DMS53 treated with DMSO at 0.1 percent for 48 hours (cell line): ENCODE measurements at regions not wholly inside any gene's neighbourhood (a gene's known extent, or its start where the extent isn't known, plus 50 kb on each side); places are given as distances from the start of the nearest gene placed in this dataset.

Experiments used
- DNase-seq: peaks from one replicate; lab custom pipeline; 2025; ENCODE audit not compliant: unreplicated experiment; lab: John Stamatoyannopoulos, UW

DNA sequence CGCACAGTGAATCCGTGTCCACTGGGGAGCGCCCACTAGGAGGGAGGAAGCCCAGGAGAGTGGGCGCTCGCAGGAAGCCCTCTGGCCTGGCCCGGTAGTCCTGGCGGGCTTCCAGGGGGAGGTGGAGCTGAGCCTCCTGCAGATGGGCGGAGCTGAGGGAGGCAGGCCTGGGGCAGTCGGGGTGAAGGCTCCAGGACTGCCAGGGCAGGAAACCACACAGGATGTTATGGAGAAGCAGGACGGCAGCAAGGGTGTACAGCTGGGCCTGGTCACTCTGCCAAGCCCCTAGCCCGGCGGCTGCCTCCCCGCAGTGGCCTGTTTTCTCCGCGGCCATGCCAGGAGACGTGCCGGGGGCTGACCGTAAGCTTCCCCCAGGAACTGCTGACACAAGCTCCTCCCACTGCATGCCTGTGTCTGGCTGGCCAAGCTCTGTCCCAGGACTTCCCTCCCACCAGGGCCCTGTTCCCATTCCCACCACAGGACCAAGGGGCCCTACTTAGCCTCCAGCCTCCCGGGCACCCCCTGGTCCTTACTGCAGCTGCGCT, 143.4 kb upstream of the C14orf180 start:
- DNase-seq, result no peak

DNA sequence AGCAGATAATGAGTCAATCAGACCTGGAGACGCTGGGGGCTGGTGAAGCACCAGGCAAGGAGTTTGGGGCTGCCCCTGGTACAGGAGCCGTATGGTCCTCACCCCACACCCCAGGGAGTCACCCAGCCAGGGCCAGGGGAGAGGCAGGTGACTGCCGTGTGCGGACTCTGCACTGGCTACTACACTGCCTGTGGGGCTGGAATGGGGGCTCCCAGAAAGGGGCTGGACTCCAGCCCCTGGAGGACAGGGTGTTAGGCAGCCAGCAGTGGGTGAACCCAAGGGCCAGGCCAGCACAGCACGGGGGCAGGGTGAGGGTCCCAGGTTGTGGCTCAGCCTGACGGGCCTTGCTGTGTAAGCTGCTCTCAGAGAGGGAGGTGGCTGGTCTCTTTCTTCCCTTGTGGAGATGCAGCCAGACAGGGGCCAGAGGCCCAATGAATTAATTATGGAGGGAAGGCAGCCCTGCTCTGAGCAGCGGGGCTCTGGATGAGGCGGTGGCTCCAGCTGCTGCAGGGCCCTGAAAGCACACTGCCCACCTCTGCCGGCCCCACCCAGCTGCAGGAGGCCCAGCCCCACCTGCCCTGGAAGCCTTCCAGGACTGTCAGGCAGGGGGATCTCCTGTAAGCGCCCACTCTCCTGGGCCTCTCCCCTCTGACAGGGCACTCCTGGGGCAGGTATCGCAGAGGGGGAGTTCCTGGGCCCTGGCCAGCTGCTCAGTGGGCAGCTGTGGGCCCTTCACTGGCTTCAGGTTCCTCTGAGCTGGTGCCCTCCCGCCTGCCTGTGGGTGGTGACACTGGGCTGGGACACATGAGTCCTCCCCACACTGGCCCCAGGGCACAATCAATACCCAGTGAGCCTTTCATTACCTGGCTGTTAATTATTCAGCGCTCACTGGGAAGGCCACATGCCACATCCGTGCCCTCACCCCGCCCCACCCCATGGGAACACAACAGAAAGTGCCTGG, 142.5 kb upstream of the C14orf180 start:
- DNase-seq, result no peak

DNA sequence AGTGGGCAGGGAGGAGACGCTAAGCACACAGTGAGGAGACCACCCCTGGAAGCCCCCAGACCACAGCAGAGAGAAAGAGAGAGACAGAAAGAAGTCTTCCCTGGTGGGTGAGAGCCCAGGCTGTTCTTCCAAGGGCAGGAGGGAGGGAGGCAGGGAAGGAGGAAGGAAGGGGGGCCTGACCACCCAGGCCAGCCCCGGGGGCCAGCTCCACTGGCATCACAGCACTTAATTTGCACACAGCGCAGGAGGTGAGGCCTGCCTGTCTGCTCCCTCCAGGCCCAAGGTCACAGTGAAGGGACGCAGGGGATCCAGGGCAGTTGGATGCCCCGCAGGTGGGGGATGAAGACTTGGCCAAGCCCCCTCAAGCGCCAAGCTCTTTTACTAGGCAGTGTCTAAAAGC, 141.9 kb upstream of the C14orf180 start:
- DNase-seq, result no peak

DNA sequence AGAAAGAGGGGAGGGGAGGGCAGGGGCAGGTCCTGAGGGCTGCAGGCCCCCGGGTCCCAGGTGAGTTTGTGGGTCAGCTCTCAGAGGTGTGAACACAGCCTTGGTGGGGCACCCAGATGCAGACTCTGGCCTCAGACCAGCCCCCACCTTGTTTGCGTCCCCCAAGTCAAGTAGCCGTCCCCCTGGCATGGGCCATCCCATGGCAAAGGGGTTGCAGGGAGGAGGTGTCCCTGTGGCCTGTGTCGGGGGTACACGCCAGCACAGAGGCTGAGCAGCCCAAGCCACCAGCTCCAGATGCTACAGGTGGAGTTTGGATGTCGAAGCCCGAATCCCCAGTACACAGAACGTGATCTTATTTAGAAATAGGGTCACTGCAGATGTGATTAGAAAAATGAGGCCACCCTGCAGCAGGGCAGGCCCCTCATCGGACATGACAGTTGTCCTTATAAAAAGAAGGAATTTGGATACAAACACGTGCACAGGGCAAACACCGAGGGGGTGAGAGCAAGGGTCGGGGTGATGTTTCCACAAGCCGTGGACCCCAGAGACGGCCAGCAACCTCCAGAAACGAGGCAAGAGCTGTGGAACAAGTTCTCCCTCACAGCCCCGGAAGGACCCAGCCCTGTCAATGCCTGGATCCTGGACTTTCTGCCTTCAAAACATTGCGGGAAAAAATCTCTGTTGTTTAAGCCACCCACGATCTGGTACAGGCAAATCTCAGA, 141.2 kb upstream of the C14orf180 start:
- DNase-seq, result no peak

DNA sequence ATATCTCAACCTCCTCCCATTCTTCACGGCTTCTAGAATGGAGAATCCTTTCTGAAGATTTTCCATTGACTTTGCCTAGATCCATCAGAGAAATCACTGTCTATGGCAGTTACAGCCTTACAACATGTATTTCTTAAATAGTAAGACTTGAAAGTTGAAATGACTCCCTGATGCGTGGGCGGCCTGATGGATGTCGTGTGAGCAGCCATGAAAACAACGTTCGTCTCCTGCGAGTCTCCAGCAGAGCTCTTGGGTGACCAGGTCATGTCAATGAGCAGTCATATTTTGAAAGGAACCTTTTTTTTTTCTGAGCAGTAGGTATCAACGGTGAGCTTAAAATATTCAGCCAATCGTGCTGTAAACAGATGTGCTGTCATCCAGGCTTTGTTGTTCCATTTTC, 139.9 kb upstream of the C14orf180 start:
- no peak for DNase-seq

DNA sequence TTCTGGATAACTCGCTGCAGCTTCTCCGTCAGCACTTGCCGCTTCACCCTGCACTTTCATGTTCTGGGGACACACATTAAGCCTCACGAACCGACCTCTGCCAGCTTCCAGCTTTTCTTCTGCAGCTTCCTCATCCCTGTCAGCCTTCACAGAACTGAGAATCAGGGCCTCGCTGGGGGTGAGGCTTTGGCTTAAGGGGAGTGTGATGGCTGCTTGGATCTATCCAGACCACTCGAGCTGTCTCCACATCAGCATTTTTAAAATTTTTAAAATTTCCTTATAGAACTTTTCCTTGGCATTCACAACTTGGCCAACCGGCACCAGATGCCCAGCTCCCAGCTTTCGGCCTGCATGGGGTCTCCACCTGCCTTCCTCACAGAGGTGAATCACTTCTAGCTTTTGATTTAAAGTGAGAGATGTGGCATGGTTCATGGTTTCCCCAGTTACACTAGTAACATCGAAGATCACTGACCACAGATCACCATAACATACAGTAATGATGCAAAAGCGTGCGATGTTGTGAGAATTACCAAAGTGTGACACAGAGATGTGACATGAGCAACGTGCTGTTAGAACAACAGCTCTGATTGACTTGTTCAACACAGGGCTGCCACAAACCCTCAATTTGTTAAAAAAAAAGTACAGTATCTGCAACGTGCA, 139.1 kb upstream of the C14orf180 start:
- no peak for DNase-seq

DNA sequence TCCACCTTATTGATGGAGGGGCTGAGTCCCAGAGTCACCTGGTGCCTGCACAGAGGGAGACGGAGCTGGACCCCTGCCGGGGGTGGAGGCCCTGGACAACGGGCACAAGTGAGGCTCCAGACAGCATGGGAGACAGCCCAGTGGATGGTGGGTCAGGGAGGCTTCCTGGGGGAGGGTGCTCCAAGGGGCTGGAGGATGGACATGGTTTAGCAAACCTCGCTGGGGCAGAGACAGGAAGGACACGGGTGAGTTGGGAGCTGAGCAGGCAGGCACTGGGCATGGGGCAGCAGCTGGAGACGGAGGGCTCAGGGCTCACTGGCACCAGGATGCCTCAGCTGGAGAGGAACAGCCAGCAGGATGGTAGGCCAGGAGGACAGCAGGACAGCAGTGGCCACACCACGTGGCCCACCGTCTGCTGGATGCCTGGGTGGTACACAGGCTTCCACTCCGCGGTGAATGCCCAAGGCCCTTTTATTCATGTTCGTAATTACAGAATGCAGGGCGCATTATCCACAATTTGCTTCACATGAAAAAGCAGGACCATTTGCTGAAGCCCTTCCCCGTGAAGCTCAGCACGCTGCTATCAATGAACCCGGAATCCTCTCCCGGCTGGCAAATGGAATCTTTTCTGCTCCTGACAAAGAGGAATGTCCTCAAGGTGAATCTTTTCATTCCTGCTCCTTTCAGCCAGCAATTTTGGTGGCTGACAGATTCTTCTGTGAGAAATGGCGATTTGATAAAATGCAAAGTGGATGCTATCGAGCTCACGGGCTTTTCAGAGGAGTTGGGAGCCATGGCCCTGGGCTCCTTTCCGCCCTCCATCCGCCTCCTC, 138.1 kb upstream of the C14orf180 start:
- no peak for DNase-seq

DNA sequence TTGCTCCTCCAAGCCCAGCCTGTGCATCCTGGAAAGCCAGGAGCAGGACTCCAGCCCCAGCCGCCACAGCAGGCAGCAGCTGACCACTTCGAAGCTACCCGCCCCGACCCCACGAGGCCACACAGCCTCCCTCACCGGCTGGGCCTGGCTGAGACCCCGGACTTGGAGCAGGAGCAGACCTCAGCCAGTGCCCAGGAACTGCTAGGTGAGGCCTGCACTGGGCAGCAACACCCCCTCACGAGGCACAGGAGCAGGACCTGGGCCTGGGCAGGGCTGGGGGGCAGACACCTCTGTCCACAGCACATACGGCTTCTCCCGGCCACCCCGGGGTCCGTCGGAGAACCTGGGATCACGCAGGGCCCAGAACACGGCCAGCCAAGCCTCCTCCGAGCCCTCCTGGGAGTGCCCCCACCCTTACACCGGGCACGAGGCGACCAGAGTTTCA, 137.4 kb upstream of the C14orf180 start:
- DNase-seq, result no peak

DNA sequence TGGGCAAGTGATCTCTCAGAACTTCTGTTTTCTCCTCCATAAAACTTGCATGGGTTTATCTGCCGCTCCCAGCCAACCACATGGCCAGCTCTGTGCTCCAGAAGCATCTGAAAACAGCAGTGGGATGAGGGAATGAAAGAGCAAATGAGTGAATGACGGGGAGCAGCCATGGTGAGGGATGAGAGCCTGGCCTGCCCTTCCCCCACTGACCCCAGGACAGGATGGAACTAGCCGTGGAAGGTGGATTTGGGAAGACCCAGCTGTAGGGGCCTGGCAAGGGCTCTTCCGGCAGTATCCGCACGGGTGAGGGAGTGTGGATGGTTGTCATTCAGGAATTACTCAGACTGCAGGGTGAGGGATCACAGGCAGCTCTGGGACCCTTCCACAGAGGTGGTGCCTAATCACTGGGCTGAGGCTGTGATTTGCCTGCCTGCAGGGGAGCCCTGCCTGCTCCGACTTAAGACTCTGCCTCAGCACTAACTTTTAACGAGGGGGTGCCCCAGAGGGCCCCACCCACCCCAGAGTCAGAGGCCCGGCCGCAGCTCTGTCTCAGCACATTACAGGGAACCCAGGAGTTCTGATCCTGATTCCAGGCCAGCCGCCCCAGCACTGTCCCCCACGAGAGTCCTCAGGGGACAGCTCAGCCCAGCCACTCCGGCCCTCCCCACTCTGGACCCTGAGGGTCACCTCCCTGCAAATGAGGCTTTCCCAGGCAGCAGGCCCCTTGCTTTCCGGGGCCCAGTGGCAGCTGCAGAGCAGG, 136.8 kb upstream of the C14orf180 start:
- DNase-seq, result no peak

DNA sequence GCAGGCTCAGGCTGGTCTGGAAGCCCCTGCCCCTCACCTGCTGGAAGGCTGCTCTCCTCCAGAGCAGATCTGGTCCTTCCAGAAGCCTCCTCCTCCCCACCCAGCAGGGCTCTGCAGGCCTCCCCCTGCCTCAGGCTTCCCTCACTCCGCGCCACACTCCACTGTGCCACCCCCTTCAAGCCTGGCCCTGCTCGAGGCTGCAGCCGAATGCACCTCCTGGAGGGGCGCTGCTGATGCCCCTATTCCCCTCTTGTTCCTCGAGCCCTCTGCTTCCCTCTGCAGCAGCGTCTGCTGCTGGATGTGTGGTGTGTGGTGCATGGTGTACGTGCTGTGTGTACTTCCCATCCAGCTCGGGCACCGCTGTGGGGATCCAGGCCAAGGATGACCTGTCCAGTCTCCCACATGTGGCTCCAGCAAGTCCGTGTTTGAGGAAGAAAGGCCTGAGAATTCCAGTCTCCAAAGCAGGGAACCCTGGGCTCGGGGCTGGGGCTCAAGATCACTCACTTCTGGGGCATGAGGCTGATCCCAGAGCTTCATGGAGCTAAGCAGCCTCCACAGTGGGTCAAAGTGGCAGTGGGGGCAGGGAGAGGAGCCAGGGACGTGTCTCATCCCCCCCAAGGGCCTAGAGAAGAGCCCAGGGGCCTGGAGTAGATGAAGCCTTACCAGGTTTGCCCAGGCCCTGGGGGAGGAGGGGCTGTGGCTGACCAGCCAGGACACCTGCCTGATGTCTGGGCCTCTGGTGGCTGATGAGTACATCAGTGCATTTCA, 136.0 kb upstream of the C14orf180 start:
- DNase-seq, result no peak

DNA sequence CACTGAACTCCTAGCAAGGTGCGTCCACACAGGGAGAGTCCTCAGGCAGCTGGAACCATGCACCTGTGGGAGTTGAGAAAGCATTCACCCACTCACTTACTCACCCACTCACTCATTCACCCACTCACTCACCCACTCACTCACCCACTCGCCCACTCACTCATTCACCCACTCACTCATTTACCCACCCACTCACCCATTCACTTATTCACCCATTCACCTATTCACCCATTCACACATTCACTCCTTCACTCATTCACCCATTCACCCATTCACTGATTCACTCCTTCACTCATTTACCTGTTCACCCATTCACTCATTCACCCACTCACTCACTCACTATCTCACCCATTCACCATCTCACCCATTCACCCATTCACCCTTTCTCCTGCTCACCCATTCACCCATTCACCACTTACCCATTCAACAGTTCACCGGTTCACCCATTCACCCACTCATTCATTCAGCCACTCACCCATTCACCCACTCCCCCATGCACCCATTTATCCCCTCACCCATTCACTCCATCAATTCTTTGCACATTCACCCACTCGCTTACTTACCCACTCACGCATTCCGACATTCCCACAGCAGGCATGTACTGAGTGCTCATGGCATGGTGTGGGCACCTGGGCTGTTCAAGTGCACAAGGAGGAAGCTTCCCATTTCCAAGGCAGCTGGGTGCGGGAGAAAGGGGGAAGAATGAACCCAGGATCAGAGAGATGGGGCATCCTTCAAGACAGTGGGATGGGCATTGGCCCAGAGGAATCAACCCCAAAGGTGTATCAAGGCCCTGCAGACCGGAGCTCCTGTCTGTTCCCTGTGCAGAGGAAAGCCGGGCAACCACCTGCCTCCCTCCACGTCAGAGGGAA, 135.2 kb upstream of the C14orf180 start:
- DNase-seq, result no peak

DNA sequence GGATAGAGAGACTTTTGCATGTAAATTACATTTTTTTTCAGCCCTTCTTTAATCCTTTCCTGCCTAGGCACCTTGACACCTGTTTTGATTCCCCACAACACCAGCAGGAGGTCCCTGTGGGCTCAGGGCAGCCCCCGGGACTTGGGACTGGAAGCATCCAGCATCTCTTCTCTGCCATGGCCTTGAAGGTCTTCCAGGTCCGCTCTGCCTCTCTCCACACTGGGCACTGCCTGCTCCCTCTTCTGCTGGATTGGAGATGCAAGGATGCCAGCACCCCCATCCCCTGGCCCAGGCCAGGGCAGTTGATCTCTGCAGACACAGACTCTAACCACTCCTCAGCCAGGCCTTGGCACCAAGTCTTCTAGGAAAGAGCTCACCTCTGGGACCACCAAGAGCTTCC, 134.5 kb upstream of the C14orf180 start:
- DNase-seq, result no peak

DNA sequence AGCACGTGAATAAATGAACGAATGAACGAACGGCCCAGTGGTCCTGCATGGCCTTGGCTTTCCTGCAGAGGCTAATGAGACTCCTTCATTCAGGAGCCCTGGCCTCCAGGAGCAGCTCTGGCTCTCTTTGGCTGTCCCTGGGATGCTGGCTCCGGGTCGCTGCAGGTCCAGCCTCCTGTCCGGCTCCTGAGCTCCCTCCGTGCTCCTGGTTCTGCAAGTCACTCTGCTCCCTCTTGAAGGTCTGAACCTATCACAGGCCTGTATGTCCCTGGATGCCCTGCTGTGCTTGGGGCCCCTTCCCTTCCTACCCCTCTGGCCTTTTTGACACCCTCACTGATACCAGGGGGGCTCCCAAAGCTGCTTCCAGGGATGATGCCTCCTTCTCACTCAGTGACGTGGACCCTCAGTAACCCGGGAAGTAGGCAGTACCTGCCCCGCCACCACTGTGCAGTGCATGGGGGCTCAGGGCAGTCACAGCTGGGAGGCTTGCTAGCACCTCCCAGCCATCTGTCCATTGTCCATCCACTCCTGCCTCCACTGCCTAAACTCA, 133.7 kb upstream of the C14orf180 start:
- no peak for DNase-seq

DNA sequence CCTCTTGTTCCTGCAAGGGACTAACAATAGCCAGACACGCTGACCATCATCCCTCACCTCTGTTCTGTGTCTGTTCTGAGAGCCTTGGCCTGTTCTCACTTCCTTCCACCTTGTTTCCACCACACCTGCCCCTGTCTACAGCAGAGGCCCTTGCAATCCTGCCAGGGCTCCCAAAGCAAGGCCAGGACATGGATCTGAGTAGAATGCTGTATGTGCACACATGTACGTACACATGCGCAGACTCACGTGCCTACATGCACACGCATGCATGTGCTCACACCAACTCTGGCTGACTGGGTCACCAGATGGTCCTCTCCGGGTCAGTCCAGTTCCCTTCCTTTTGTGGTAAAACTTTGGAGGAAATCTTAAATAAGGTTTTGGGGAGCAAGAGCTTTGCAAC, 133.0 kb upstream of the C14orf180 start:
- no peak for DNase-seq

DNA sequence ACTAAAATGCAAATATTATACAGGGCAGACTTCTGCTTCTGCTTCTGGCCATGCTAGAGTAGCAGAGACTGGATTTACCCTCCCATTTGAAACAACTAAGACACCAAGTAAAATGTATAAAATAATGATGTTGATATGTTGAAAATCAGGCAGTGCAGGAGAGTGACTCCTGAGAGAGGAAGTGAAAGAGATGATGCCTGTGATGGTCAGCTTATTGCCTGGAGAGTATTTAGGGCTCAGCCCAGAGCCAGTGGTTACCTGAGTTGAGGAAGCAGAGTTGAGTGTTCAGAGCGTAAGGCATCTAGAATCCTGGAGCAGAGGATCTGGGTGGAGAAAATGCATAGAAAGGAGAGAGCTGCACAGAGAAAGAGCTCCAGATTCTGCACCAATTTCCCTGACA, 131.8 kb upstream of the C14orf180 start:
- DNase-seq, result no peak

DNA sequence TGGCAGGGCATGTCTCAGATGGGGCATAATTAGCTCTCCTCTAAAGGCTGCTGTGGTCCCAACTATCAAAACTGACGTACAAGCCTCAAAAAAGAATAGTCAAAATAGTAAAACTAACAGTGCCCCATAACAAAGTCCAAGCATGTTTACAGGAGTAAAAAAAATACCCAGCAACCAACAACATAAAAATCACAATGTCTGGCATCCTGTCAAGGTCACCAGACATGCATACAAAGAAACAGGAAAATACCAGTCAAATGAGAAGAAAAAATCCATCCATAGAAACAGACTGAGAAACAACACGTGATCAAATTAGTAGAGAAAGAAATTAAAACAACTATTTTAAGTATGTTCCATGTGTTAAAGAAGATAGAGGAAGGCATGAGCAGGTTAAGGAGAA, 131.2 kb upstream of the C14orf180 start:
- DNase-seq, result no peak

DNA sequence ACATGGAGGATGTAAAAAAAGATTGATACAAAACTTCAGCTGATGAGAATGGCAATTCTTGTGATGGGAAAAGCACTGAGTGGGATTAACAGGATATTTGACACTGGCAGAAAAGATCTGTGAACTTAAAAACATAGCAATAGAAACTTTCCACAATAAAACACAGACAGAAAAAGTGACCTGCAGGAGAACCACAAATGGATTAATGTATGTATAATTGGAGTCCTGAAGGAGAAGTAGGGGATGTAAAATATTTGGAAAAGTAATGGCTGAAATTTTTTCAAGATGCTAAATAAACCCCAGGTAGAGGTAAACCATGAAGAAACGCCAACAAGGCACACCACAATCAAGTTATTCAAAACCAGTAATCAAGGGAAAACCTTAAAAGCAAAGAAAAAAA, 130.8 kb upstream of the C14orf180 start:
- DNase-seq, result no peak
